ENCODE measurements at regions not wholly inside any gene's neighbourhood (a gene's known extent, or its start where the extent isn't known, plus 50 kb on each side); places are given as distances from the start of the nearest gene placed in this dataset.
A peak's percentile ranks its signal among the peaks of the same experiment; 100 is the strongest.
"Not testable (repeated sequence)": the region's sequence is repeated elsewhere in the genome, so short reads cannot be mapped to it uniquely, and the experiment has no call there.

DNA sequence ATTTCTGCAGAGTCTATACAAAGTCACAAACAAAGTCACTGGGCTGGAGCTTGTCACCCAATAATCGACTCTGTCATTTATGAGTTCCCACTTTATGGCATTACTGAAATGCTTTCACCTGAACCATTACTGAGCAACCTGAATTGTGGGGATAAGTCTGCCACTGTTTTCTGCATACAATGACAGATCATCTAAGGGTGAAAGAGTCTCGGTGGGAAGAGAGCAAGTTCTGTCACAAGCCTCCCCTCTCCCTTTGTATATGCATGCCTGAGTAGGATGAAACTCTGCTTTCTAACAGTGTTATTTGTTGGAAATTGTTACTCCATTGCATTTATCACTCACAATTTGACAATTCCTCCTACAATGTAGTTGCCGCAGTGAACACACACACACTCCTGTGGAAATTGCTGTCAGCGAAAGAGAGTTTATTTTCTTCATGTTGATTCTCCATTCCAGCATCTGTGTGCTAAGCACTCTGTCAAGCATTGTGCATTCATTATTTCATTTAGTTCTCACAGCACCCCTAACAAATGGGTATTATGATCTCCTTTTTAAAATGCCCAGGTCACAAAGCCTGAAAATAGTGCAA is 1732.4 kb upstream of the CDH6 start:
- no peak for DNase-seq

DNA sequence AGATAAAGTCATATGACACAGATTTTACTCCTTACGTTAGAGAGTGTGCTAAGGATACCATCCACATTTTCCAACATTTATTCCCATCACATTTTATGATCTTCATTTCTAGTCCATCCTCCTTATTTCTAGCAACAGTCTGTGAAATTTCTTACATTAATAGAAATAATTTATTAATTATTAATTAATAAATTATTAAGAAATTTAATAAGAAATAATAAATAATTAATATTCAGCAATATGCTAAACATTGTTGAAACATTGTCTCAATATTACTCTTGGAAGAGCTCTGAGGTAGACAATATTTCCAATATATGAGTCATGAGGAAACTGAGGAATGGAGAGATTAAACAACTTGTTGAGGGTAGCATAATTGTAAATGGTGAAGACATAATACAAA is 1742.5 kb upstream of the CDH6 start:
- not testable (repeated sequence) for DNase-seq

DNA sequence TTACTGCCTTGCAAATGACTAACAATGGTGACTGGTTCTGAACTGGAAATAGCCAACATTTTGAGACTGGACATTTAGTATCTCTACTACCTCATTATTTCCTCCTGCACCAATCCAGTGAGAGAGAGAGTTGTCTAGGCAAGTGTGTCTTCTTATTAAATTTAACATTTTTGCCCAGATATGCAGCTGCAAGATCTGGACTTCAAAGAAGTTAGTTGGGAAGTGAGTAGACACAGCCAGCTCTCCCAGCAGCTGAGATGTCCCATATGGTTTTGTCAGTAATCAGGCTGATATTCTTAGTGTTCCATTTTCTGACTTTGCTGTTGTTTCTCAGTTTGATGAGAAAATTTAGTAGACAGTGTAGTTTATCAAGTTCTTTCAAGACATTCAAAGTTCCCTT is 1778.8 kb upstream of the CDH6 start:
- DNase-seq: peak; percentile 4 to 10 (median 7)

DNA sequence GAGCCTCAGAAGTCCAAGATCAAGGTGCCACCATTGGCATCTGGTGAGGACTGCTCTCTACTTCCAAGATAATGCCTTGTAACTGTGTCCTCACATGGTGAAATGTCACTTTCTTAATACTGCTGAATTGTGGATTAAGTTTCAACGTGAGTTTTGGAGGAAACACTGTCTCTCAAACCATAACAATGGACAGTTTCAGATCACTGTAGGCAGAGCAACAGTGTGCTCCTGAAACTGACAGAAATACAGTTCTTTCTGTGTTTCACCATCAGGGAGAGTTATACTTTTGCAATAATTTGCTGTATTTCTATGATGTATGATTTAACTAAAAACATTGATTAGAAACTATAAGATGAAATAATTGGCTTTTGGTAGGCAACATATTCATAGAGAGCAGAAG is 1780.5 kb upstream of the CDH6 start:
- no peak for DNase-seq

DNA sequence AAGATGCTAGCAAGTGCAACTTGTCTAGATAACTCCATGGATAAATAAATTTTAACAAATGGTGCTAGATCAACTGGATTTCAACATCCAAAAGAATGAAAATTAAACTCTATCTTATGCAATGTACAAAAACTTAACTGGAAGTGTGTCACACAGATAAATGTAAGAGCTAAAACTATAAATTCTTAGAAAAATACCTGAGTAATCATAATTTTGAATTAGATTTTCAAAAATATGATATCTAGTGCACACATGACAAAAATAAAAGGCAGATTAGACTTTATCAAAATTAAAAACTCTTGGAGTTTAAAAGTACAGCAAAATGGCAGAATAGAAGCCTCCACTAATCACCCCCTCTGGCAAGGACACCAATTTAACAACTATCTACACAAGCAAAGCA is 1791.2 kb upstream of the CDH6 start:
- DNase-seq: no peak

DNA sequence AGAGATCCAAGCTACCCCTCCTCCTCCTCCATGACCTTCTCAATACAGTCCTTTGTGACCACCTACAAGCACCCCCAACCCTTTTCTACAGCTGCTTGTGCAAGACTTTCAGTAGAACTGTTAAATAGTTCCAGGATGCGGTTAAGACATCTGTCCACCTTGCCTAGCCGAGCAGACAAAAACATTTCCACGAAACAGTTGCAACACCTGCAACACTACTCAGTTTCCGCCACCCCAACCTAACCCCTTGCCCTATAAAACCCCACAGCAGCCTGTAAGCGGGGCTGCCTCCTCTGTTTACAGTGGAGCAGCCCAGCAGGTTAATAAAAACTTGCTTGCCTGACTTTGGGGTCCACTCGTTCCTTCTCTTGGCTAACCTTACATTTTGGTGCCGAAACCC is 1803.5 kb upstream of the CDH6 start:
- no peak for DNase-seq

DNA sequence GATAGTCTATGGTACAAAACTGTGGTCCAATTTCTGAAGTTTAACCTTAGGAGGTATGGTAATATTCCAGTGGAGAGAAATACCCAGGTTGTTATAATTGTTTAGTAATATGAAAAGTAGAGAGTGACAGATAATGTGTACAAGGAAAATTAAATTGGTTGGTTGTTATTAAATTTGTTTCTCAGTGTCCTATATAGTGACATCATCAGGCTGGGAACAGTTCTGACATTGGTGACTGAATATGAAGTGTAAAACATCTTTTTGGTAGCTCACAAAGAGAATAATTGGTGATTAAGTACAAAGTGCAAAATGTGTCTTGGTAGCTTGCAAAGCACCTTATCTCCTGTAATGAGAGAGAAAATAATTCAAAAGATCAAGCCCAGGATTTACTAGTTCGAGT is 1806.1 kb upstream of the CDH6 start:
- DNase-seq: no peak

DNA sequence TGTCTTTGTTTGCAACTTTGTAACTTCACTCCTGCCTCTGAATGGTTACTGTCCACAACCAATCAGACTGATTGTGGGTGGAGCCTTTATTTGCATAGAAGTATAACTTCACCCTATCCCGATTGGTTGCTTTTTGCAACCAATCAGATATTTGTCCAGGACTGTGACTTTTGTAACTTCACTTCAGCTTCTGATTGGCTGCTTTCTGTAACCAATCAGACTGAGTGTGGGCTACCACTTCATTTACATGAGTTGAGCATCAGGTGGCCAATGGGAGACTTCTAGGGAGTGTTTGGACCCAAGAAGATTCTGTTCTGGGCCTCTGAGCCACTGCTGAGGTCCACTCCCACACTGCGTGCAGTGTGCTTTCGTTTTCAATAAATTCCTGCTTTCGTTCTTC is 1810.7 kb upstream of the CDH6 start:
- no peak for DNase-seq

DNA sequence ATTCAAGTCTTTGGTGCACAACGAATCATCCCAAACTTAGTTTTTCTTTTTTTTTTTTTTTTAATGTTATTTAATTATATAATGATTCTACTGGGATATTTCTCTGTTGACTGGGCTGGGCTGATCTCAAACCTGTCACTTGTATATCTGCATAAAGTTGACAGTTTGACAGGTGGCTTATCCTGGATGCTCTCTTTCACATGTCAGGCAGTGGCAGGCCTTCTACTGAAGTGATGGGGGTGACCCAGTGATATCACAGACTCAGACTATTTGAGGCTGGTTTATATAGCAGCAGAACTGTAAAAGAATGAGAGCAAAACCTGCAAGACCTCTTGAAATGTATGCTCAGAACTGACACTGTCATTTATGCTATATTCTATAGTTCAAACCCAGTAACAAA is 1813.5 kb upstream of the CDH6 start:
- DNase-seq: no peak

DNA sequence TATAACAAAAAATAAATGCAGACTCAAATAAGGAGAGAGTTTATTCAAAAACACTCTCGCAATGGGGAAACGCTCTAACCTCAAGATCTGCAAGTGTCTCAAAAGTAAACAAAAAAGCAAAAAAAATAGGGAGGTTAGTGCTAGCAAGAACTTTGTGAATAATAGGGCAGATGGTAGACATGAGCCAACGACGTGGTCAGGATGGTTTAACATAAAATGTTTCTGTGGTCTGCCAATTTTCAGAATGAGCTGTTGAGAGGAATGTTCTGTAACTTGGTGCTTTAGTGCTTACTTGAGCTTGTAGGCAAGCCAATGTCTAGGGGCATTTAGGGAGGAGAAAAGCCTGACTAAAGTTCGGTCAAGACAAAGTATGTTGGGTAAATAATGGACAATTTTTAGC is 1813.9 kb upstream of the CDH6 start:
- no peak for DNase-seq

DNA sequence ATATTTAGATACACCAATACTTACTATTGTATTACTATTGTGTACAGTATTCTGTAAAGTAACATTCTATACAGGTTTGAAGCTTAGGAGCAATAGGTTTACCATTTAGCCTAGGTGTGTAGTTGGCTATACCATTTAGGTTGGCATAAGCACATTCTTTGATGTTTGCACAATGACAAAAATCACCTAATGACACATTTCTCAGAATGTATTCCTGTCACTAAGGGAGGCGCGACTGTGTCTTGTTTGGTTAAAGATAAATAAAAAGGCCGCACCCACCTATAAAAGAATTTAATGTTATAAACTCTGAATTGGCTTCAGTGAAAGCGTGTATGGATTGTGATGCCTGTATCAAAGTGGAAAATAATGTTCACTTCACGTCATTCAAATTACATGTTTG is 1815.4 kb upstream of the CDH6 start:
- DNase-seq: no peak

DNA sequence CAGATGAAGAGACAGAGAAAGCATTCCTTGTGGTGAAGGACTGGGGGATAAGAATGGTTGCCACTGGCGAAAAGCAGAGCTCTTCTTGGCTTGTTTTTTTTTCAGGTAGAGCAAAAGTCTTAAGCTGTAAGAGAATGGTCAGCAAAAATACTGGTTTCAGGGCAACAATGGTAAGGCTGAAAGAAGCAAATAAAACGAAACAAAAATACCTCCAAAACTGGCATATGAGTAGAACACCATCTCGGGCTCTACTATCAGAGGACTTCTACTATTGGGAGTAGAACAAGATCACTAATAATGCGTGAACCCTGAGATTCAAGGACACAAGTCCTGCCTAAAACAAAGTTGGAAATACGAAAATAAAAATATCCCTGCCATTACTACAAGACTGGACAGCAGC is 1823.2 kb upstream of the CDH6 start:
- no peak for DNase-seq

DNA sequence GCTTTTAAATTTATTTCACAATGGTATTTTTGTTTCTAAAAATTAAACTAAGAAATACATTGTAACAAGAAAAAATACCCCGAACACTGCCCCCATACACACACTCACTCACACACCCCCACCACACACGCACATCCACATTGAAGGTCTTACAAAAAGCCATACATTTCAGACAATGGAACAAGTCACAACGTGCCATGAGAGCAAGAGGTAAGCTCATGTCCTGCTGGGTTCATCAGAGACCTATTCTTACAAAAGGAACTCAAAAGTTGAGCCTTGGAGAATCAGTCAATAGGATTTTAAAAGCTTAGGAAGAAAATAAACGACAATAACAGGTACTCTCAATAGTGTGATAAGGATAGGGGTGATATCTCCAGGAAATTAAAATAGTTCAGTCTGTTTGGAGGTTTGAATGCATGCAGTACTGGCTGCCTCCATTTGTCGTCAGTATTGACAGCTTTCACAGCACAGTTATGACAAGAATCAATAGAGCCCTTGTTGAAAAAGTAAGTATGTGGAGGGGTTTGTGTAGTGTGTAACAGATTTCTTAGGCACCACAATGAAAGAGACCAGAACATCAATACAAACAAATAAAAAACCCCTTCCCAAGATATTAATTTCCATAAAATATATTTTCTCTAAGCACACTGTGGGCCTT is 1826.2 kb upstream of the CDH6 start:
- no peak for DNase-seq

DNA sequence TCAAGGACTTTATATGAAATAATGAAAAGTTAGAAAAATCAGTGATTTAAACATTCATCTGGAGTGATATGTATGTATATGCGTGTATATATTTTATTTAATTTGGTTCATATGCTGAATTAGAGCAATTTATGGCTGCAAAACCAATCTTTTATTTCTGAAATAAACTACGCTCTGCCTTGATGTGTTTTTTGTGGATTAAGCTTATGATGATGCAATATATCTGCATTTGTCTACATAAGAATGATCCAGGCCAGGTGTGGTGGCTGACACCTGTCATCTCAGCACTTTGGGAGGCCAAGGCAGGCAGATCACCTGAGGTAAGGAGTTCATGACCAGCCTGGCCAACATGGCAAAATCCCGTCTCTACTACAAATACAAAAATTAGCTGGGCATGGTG is 1842.3 kb upstream of the CDH6 start:
- no peak for DNase-seq

DNA sequence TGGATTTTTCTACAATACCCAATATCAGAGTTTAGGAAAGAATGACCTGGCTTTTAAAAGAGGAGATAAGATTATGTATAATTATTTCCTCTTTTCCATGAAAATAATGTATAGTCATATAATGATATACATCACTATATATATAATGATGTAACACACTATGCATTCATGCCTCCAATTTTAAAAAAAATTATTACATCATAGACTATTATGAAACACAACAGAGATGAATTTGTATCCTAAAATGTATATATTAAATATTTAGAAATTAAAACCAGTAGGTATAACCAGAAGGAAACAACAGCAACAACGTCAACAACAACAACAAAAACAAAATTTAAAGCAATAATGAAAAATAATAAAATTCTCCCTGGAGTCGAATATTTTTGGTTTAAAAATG is 1856.5 kb upstream of the CDH6 start:
- no peak for DNase-seq

DNA sequence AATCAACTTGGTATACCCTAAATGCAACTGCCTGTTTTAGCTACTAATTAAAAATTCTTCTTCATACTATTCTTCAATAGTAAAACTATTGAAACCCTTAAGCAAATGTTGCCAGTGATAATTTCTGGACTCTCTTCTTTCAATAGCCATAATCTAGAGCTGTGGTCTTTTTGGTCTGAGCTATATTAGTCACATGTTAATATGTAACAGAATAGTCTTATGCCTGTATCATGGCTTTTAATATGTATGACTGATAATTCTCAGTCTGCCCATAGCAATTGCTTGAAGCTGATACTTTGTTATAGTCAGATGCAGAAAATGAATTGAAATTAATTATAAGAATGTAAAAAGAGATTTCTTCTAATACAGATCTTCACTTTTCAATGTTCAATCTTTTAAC is 1871.9 kb upstream of the CDH6 start:
- DNase-seq: no peak

DNA sequence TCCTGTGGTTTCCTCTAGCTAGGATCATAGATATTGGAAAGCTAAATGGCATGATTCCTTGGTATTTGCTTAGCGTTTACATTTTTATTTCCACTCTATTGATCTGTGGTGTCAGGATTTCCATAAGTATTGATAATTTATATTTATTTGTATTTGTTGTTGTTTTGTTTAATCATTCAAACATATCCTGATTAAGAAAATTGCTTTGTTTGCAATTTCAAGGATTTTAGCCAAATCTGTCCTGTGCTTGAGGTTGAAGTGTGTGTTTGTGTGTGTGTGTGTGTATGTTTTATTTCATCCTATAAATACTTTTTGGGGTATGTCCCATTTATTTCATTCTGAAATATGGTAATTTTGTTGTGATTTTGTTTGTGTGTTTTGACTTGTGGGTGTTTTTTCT is 1884.1 kb upstream of the CDH6 start:
- no peak for DNase-seq

DNA sequence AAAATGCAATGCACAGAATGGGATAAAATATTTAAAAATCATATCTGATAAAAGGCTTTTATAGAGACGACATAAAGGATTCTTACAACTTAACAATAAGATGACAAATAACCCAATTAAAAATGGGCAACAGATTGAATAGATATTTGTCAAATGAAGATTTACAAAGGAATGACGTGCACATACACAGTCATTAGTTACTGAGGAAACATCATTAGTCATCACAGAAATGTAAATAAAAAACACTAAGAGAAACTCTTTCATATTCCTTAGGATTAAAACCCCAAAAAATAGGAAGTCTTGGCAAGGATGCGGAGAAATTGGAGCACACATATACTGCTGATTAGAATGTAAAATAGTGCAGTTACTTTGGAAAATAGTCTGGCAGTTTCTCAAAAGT is 1886.0 kb upstream of the CDH6 start:
- DNase-seq: no peak

DNA sequence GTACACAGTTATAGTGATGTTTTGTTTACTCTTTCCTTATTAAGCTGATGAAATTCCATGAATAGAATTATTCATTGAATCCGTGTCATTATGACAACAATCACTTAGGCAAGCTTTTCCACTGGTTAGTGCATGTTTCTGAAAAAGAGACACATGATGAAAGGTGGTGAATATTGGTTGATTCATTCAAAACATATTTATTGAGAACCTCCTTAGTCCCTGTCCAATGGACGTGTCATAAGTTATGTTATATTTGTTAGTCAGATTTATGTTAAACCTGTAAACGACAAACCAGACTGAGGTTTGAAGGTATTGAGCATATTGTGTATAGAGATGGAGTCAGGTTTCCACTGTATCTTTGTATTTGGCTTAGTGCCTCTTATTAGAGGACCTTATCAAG is 1888.9 kb upstream of the CDH6 start:
- DNase-seq: no peak

DNA sequence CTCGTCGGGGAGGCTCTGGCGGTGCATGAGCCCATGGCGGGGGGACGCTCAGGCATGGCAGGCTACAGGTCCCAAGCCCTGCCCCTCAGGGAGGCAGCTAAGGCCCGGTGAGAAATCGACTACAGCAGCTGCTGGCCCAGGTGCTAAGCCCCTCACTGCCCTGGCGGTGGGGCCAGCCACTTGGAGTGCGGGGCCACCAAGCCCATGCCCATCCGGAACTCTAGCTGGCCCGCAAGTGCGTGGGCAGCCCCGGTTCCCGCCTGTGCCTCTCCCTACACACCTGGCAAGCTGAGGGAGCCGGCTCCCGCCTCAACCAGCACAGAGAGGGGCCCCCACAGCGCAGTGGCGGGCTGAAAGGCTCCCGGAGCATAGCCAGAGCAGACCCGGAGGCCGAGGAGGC is 1896.9 kb upstream of the CDH6 start:
- DNase-seq: no peak

DNA sequence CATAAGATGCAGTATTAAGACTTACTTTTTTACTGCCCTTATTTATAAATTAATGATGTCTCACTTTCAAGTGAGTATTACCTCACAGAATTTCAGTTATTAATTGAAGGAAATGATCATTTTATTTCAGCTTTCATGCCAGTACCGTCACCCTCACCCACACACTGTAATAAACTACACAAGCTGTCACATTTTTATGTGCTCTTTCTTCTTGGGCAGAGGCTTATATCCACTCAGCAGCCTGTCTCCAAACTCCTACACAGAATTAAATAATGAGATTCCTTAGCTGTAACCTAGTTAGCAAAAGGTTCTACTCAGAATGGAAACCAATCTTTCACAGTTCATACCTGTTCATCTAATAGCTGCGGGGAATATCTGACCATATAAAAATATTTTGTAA is 1915.8 kb upstream of the CDH6 start:
- DNase-seq: no peak

DNA sequence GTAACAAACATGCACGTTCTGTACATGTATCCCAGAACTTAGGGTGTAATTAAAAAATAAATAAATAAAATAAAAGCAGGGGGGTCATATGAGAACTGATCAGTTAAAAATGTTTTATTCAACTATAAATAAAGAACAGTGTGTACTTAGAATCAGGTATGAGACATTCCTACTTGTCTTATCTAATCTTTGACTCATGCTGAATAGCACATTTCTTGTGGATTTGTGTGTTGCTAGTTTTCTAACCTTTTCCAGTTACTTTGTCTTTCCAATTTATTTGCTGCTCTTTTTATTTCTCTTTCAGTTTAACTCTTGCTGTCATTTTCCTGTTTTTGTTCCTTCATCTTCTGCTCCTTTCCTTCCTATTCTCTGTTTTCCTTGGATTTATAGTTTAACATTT is 1917.1 kb upstream of the CDH6 start:
- DNase-seq: no peak

DNA sequence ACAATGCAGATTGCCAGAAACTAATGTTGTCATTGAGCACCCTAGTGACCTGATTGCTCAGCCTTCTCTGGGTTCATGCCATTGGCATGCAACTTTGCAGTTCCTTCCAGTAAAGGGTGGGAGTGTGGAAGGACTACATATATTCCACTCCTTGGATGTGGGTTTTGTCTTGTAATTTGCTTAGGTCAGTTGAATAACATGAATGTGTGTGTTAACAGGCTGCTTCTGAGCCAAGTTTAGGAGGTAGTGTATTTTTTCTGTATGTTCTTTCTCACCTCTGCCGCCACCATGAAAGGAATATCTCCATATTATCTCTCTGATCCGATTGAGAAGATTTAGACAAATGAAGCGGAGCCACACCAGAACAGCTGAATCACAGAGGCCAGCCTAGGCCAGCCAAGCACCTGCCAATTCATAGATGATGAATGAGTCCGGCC is 1929.6 kb upstream of the CDH6 start:
- DNase-seq: peak; percentile 47 to 75 (median 74)

All from muscle of back (tissue), 3 donors.